Esophagus squamous epithelium (tissue), 4 donors: ENCODE measurements at regions not wholly inside any gene's neighbourhood (a gene's known extent, or its start where the extent isn't known, plus 50 kb on each side); places are given as distances from the start of the nearest gene placed in this dataset.

Experiments
- POLR2A ChIP-seq, 4 donors: fragments of 450-650 bp; IDR thresholded peaks; one replicate each; pipeline ENCODE4 v1.6.1; 2017; ENCODE audit warnings: antibody characterized with exemption in 4 of 4, mild to moderate bottlenecking in 4 of 4, moderate library complexity in 3 of 4
- TF ChIP-seq, protein P1 (sequence below), 6 experiments: fragments of 450-650 bp in 4 of 6; fragments of 200-600 bp in 2 of 6; sonication (generic) in 2 of 6; IDR thresholded peaks; one replicate each; pipeline ENCODE4 v1.5.1; 2016 to 2019; ENCODE audit warnings: antibody characterized with exemption in 6 of 6, mild to moderate bottlenecking in 4 of 6, moderate library complexity in 4 of 6

DNA sequence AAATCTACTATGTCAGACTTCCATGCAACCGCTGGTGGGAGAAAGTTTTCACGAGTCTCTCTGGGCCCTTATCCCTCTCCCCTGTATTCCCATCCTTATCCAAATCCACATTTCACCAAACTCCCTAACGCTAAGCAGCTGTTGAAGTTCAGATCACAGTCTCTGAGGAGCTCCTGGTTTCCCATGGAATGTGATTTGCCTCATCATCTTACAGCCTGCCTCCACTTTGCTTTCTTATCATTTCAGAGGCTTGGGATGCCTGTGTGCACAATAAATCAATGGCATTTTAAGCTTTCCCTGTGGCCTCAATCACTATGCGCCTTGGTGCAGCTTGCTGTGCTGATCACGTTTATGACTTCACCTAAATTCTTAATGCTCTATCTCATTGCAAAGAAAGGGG lies 352.4 kb upstream of the FAT3 start:
- TF ChIP-seq POLR2A (IDR thresholded peaks at IDR 0.05): no peak
- TF ChIP-seq, protein P1, sequence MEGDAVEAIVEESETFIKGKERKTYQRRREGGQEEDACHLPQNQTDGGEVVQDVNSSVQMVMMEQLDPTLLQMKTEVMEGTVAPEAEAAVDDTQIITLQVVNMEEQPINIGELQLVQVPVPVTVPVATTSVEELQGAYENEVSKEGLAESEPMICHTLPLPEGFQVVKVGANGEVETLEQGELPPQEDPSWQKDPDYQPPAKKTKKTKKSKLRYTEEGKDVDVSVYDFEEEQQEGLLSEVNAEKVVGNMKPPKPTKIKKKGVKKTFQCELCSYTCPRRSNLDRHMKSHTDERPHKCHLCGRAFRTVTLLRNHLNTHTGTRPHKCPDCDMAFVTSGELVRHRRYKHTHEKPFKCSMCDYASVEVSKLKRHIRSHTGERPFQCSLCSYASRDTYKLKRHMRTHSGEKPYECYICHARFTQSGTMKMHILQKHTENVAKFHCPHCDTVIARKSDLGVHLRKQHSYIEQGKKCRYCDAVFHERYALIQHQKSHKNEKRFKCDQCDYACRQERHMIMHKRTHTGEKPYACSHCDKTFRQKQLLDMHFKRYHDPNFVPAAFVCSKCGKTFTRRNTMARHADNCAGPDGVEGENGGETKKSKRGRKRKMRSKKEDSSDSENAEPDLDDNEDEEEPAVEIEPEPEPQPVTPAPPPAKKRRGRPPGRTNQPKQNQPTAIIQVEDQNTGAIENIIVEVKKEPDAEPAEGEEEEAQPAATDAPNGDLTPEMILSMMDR (IDR thresholded peaks at IDR 0.05): no peak
